IgD-negative memory B cell (primary cell): ENCODE measurements at regions not wholly inside any gene's neighbourhood (a gene's known extent, or its start where the extent isn't known, plus 50 kb on each side); places are given as distances from the start of the nearest gene placed in this dataset.
A peak's percentile ranks its signal among the peaks of the same experiment; 100 is the strongest.

ENCODE experiments used
- H3K27ac Mint-ChIP-seq, 3 donors: one replicate each; pipeline ENCODE4 v1.8.0; 2020 to 2022; ENCODE audit warnings: mild to moderate bottlenecking in 3 of 3, mixed read lengths in 3 of 3, moderate library complexity in 1 of 3
- H3K27me3 Mint-ChIP-seq: one replicate; pipeline ENCODE4 v1.8.0; 2021; ENCODE audit warnings: mixed read lengths
- H3K36me3 Mint-ChIP-seq: one replicate; pipeline ENCODE4 v1.8.0; 2020; ENCODE audit warnings: mild to moderate bottlenecking, mixed read lengths
- H3K4me1 Mint-ChIP-seq, 3 donors: one replicate each; pipeline ENCODE4 v1.8.0; 2020 to 2022; ENCODE audit warnings: mixed read lengths in 3 of 3, mild to moderate bottlenecking in 1 of 3
- H3K4me3 Mint-ChIP-seq, 4 donors: one replicate each; pipeline ENCODE4 v1.8.0; 2020 to 2022; ENCODE audit warnings: mild to moderate bottlenecking in 4 of 4, mixed read lengths in 4 of 4, moderate library complexity in 3 of 4
- H3K9me3 Mint-ChIP-seq, 3 donors: one replicate each; pipeline ENCODE4 v1.8.0; 2020 to 2021; ENCODE audit warnings: mixed read lengths in 3 of 3, mild to moderate bottlenecking in 1 of 3

- Mint-ChIP-seq H3K4me3 (no peak overlapping the region), H3K27me3 (peaks cover 13% of the 10 kb centered on the region), H3K27ac (no peak overlapping the region), H3K4me1 (no peaks in the 10 kb centered on the region), H3K9me3 (peaks cover 0 to 12% (median 5%) of the 10 kb centered on the region in 3 donors), H3K36me3 (no peaks in the 10 kb centered on the region)
Measured at GRCh38 chr20:39206899-39207564, 244.9 kb downstream of the DHX35 start.

- Mint-ChIP-seq H3K4me1 (no peaks in the 10 kb centered on the region), H3K27ac (no peak overlapping the region), H3K4me3 (no peak overlapping the region), H3K9me3 (peaks cover 0 to 6% (median 3%) of the 10 kb centered on the region in 3 donors), H3K27me3 (peaks cover 15% of the 10 kb centered on the region), H3K36me3 (peaks cover 4% of the 10 kb centered on the region)
Measured at GRCh38 chr20:39195582-39196021, 233.5 kb downstream of the DHX35 start.

- H3K4me1 Mint-ChIP-seq = no peaks in the 10 kb centered on the region
- no peak overlapping the region for H3K4me3 Mint-ChIP-seq
- peaks cover 11% of the 10 kb centered on the region for H3K27me3 Mint-ChIP-seq
- peaks cover 2% of the 10 kb centered on the region for H3K36me3 Mint-ChIP-seq
- H3K27ac Mint-ChIP-seq = no peak overlapping the region
- H3K9me3 Mint-ChIP-seq = peaks cover 2 to 3% (median 3%) of the 10 kb centered on the region in 3 donors
Measured at GRCh38 chr20:39190666-39191570, 228.8 kb downstream of the DHX35 start.

DNA sequence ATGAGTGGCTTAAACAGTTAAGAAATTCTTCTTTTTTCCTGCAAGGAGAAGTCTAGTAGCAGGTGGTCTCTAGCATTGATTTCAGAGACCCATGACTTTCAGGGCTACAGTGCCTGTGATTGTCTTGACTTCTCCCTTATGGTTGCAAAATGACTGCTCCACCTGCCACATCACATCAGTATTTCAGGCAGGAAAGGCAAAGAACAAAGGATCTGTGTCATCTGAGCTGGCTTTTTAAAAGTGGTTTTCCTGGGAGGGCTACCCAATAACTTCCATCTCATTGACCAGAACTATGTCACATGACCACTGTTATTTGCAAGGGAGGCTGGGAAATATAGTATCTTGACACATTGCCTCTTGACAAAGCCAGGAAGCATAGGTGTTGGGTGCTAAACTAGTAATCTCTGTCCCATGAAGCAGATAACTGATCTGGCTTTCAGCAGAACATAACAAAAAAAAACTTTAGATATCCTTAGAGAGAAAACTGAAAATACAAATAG, 226.2 kb downstream of the DHX35 start:
- Mint-ChIP-seq H3K9me3 (peaks cover 1 to 7% (median 6%) of the 10 kb centered on the region in 3 donors), H3K4me1 (no peaks in the 10 kb centered on the region), H3K27ac (no peak overlapping the region), H3K36me3 (peaks cover 2% of the 10 kb centered on the region), H3K4me3 (no peak overlapping the region), H3K27me3 (peaks cover 4% of the 10 kb centered on the region)

DNA sequence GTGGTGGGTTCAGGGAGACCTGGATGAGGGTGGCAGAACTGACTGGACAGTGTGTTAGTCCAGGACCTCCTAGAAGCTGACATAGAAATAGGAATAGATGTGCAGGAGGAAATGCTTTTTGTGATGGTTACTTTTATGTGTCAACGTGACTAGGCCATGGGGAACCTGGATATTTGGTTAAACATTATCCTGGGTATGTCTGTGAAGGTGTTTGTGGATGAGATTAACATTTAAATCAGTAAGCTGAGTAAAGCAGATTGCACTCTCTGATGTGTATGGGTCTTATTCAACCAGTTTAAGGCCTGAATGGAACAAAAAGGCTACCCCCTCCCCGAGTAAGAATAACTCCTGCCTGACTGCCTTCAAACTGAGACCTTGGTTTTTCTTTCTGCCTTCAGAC, 219.3 kb downstream of the DHX35 start:
- H3K27ac Mint-ChIP-seq = no peak overlapping the region
- peaks cover 2% of the 10 kb centered on the region for H3K36me3 Mint-ChIP-seq
- H3K9me3 Mint-ChIP-seq = peaks cover 1 to 10% (median 7%) of the 10 kb centered on the region in 3 donors
- peaks cover 5% of the 10 kb centered on the region for H3K27me3 Mint-ChIP-seq
- no peaks in the 10 kb centered on the region for H3K4me1 Mint-ChIP-seq
- no peak overlapping the region for H3K4me3 Mint-ChIP-seq

DNA sequence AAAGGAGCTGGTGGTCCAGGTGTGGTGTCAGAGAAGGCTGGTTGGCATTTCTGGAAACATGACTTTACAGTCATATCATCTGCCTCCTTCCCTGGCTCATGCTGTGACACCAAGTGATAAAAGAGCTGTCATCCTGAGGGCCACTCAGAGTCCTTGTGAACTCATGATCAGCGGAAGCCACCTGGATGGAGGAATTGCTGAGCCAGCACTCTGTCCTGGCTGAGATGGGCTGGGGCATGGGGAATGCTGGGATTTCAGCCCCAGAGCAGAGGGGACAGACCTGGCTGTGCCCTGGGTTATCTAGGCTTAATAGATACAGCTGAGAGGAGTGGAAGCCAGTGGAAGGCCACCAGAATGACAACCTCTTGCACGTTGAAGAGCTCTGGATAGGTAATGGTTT, 214.3 kb downstream of the DHX35 start:
- peaks cover 9% of the 10 kb centered on the region for H3K27me3 Mint-ChIP-seq
- peaks cover 0 to 4% (median 0%) of the 10 kb centered on the region in 3 donors for H3K9me3 Mint-ChIP-seq
- no peak overlapping the region for H3K4me3 Mint-ChIP-seq
- H3K4me1 Mint-ChIP-seq = peaks cover 0 to 3% (median 2%) of the 10 kb centered on the region in 3 donors
- H3K36me3 Mint-ChIP-seq = peaks cover 2% of the 10 kb centered on the region
- H3K27ac Mint-ChIP-seq = no peak overlapping the region

GRCh38 chr20:39170896-39171463, 208.8 kb downstream of the DHX35 start:
- no peak overlapping the region for H3K27ac Mint-ChIP-seq
- H3K27me3 Mint-ChIP-seq = peaks cover 5% of the 10 kb centered on the region
- peaks cover 0 to 3% (median 0%) of the 10 kb centered on the region in 3 donors for H3K9me3 Mint-ChIP-seq
- H3K4me3 Mint-ChIP-seq = no peak overlapping the region
- peaks cover 4% of the 10 kb centered on the region for H3K36me3 Mint-ChIP-seq
- peaks cover 0 to 4% (median 3%) of the 10 kb centered on the region in 3 donors for H3K4me1 Mint-ChIP-seq

DNA sequence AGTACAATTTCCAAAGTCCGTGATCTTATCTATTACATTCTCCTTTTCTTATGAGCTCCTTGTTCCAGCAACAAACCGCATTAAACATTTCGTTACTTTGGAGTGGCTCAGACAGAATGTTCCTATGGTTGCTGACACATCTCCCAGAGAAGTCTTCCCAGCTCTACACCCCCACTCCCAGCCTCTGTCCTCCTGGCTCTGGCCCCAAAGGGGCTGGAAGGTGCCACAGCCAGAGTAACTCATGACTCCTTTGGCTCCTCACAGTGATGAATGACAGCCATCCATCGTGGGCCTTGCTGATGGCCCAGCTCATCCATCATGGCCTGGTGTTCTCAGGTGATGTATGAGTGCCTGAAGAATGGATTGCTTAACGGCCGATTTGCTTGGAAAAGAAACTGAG, 203.0 kb downstream of the DHX35 start:
- Mint-ChIP-seq H3K9me3 (no peaks in the 10 kb centered on the region), H3K4me3 (no peak overlapping the region), H3K27me3 (peaks cover 13% of the 10 kb centered on the region), H3K36me3 (peaks cover 2% of the 10 kb centered on the region), H3K27ac (peak overlapping the region in 1 of 3 donors; percentile 13), H3K4me1 (no peaks in the 10 kb centered on the region)

DNA sequence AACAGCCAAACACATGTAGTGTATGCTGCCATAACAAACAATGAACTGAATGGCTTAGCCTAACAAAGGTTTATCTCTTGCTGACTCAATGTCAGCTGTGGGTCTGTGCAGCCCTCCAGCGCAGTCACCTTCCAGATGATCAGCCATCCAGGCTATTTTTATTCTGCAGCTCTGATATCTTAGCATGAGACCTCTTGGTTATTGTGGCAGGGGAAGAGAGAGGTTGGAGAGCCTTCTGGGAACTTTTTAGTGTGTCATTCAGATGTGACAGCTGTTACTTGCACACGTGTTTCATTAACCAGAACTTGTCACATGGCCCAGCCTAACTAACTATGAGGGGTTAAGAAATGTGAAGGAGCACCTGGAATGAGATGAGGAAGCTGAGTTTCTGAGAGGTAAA, 202.5 kb downstream of the DHX35 start:
- Mint-ChIP-seq H3K9me3 (no peaks in the 10 kb centered on the region), H3K27ac (no peak overlapping the region), H3K27me3 (peaks cover 17% of the 10 kb centered on the region), H3K4me1 (no peaks in the 10 kb centered on the region), H3K36me3 (peaks cover 2% of the 10 kb centered on the region), H3K4me3 (no peak overlapping the region)

- H3K4me3 Mint-ChIP-seq = no peak overlapping the region
- peaks cover 17% of the 10 kb centered on the region for H3K27me3 Mint-ChIP-seq
- H3K9me3 Mint-ChIP-seq = no peaks in the 10 kb centered on the region
- no peaks in the 10 kb centered on the region for H3K4me1 Mint-ChIP-seq
- H3K36me3 Mint-ChIP-seq = peaks cover 2% of the 10 kb centered on the region
- H3K27ac Mint-ChIP-seq = no peak overlapping the region
Measured at GRCh38 chr20:39163993-39164392, 201.8 kb downstream of the DHX35 start.

GRCh38 chr20:39161900-39162299, 199.8 kb downstream of the DHX35 start:
- Mint-ChIP-seq H3K36me3 (no peaks in the 10 kb centered on the region), H3K27ac (no peak overlapping the region), H3K27me3 (peaks cover 15% of the 10 kb centered on the region), H3K9me3 (no peaks in the 10 kb centered on the region), H3K4me3 (no peak overlapping the region), H3K4me1 (no peaks in the 10 kb centered on the region)

GRCh38 chr20:39155971-39156370, 193.8 kb downstream of the DHX35 start:
- Mint-ChIP-seq H3K36me3 (no peaks in the 10 kb centered on the region), H3K9me3 (no peaks in the 10 kb centered on the region), H3K27me3 (peaks cover 16% of the 10 kb centered on the region), H3K4me1 (no peaks in the 10 kb centered on the region), H3K4me3 (no peak overlapping the region), H3K27ac (no peak overlapping the region)

DNA sequence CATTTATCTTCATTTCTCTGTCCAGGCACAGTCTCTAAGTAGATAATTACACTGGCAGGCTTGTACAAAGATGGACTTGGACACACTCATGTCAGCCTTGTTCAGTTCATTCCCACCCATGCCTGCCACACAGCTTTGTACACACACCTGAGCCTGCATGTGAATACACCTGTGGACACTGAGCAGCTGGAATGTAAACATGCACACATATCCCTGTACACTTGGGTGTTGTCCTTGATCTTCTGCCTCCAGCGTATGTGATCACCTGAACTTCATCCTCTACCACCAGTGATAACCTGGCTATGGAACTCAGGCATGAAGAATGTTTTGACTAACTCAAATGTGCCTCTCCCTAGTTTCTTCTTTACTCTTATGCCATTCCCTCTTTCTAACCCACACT, 190.6 kb downstream of the DHX35 start:
- no peaks in the 10 kb centered on the region for H3K4me1 Mint-ChIP-seq
- no peaks in the 10 kb centered on the region for H3K36me3 Mint-ChIP-seq
- H3K4me3 Mint-ChIP-seq = no peak overlapping the region
- peaks cover 9% of the 10 kb centered on the region for H3K27me3 Mint-ChIP-seq
- H3K27ac Mint-ChIP-seq = no peak overlapping the region
- H3K9me3 Mint-ChIP-seq = no peaks in the 10 kb centered on the region

- H3K4me3 Mint-ChIP-seq = no peak overlapping the region
Measured at GRCh38 chr20:39152126-39152525, 190.0 kb downstream of the DHX35 start.

DNA sequence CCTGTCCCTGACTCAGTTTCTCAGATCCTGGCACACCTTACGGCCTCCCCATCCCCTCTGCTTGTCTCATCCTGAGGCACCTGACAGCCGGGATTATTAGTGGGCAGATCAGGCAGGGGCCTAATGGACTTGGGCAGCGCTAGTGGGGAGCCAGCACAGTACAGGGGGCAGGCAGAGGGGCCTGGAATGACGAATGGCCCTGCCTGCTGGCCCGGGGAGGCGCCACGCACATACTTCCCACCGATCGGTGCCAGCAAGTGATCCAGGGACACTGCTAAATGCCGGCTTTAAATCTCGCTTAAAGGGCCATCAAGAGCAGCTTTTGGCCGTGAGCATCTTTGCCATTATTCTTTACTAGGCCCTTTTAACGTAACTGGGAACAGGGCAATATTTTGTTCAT, 188.4 kb downstream of the DHX35 start:
- Mint-ChIP-seq H3K27me3 (peaks cover 9% of the 10 kb centered on the region), H3K27ac (no peak overlapping the region)

More at GRCh38 chr20:39152126-39152525, 190.0 kb downstream of the DHX35 start:
- Mint-ChIP-seq H3K27ac (no peak overlapping the region), H3K9me3 (no peaks in the 10 kb centered on the region), H3K4me1 (no peaks in the 10 kb centered on the region), H3K36me3 (no peaks in the 10 kb centered on the region), H3K27me3 (peaks cover 9% of the 10 kb centered on the region)

More for the DNA sequence above, 188.4 kb downstream of the DHX35 start:
- no peaks in the 10 kb centered on the region for H3K9me3 Mint-ChIP-seq
- no peaks in the 10 kb centered on the region for H3K4me1 Mint-ChIP-seq
- H3K4me3 Mint-ChIP-seq = no peak overlapping the region
- no peaks in the 10 kb centered on the region for H3K36me3 Mint-ChIP-seq
